H9 (cell line): ENCODE measurements at regions not wholly inside any gene's neighbourhood (a gene's known extent, or its start where the extent isn't known, plus 50 kb on each side); places are given as distances from the start of the nearest gene placed in this dataset.

Experiments
- DNase-seq: peaks from one replicate; pipeline ENCODE4 v3.0.0-alpha.2; 2017
- H2AFZ ChIP-seq: one replicate; pipeline ENCODE4 v1.6.1; 2013; ENCODE audit warnings: mild to moderate bottlenecking, low read length, control low read depth, moderate library complexity
- H2AK5ac ChIP-seq: 2 replicates; pipeline ENCODE4 v1.6.1; 2013; ENCODE audit warnings: low read length, control low read depth, mixed read lengths; ENCODE audit not compliant: insufficient read length
- H2BK120ac ChIP-seq: one replicate; pipeline ENCODE4 v1.6.1; 2013; ENCODE audit warnings: low read depth, mild to moderate bottlenecking, low read length, control low read depth, inconsistent platforms; ENCODE audit not compliant: poor library complexity, severe bottlenecking
- H2BK12ac ChIP-seq: 2 replicates; pipeline ENCODE4 v1.6.1; 2013; ENCODE audit warnings: low read length, control low read depth, mixed read lengths, low read depth; ENCODE audit not compliant: insufficient read length
- H2BK15ac ChIP-seq: 2 replicates; pipeline ENCODE4 v1.6.1; 2013; ENCODE audit warnings: low read depth, low read length, control low read depth
- H2BK20ac ChIP-seq: one replicate; pipeline ENCODE4 v1.6.1; 2013; ENCODE audit warnings: low read depth, mild to moderate bottlenecking, low read length, control low read depth, inconsistent platforms; ENCODE audit not compliant: poor library complexity, severe bottlenecking
- H2BK5ac ChIP-seq: 2 replicates; pipeline ENCODE4 v1.6.1; 2013; ENCODE audit warnings: low read length, control low read depth, mixed read lengths; ENCODE audit not compliant: insufficient read length
- H3K14ac ChIP-seq: 2 replicates; pipeline ENCODE4 v1.6.1; 2013; ENCODE audit warnings: low read length, control low read depth; ENCODE audit not compliant: insufficient read depth
- H3K18ac ChIP-seq: 2 replicates; pipeline ENCODE4 v1.6.1; 2013; ENCODE audit warnings: low read depth, mild to moderate bottlenecking, mixed read lengths, low read length, control low read depth; ENCODE audit not compliant: insufficient read length
- H3K23ac ChIP-seq: 2 replicates; pipeline ENCODE4 v1.6.1; 2013; ENCODE audit warnings: low read length, control low read depth, mixed read lengths, low read depth; ENCODE audit not compliant: insufficient read length
- H3K23me2 ChIP-seq: 2 replicates; pipeline ENCODE4 v1.6.1; 2013; ENCODE audit warnings: low read depth, mild to moderate bottlenecking, mixed read lengths, low read length, control low read depth; ENCODE audit not compliant: insufficient read length, poor library complexity, severe bottlenecking
- H3K27ac ChIP-seq: 2 replicates; pipeline ENCODE4 v1.5.1; 2013; ENCODE audit warnings: low read length, control low read depth, mixed read lengths, low read depth; ENCODE audit not compliant: insufficient read length
- H3K27me3 ChIP-seq: 2 replicates; pipeline ENCODE4 v1.6.1; 2013; ENCODE audit warnings: low read length, control low read depth, inconsistent platforms; ENCODE audit not compliant: insufficient read depth
- H3K4ac ChIP-seq: 2 replicates; pipeline ENCODE4 v1.6.1; 2013; ENCODE audit warnings: low read depth, mild to moderate bottlenecking, control low read depth, inconsistent platforms, low read length, moderate library complexity
- H3K4me1 ChIP-seq: 2 replicates; pipeline ENCODE4 v1.6.1; 2013; ENCODE audit warnings: low read length, control low read depth, inconsistent platforms; ENCODE audit not compliant: insufficient read depth
- H3K4me2 ChIP-seq: 2 replicates; pipeline ENCODE4 v1.6.1; 2013; ENCODE audit warnings: low read length, control low read depth, mixed read lengths; ENCODE audit not compliant: insufficient read length, insufficient read depth
- H3K56ac ChIP-seq: 2 replicates; pipeline ENCODE4 v1.6.1; 2013; ENCODE audit warnings: low read depth, mild to moderate bottlenecking, mixed read lengths, low read length, control low read depth; ENCODE audit not compliant: insufficient read length
- H3K79me1 ChIP-seq: 2 replicates; pipeline ENCODE4 v1.6.1; 2013; ENCODE audit warnings: low read depth, mild to moderate bottlenecking, moderate library complexity, low read length, control low read depth, inconsistent platforms; ENCODE audit not compliant: insufficient read depth, poor library complexity, severe bottlenecking
- H3K79me2 ChIP-seq: 2 replicates; pipeline ENCODE4 v1.6.1; 2013; ENCODE audit warnings: low read length, control low read depth, inconsistent platforms; ENCODE audit not compliant: insufficient read depth
- H3K9ac ChIP-seq: 2 replicates; pipeline ENCODE4 v1.6.1; 2013; ENCODE audit warnings: low read length, control low read depth, mixed read lengths; ENCODE audit not compliant: insufficient read length; ENCODE audit errors: extremely low read depth
- H3K9me3 ChIP-seq: one replicate; pipeline ENCODE4 v1.6.1; 2013; ENCODE audit warnings: low read depth, low read length, inconsistent platforms; ENCODE audit not compliant: control insufficient read depth
- H3T11ph ChIP-seq: one replicate; pipeline ENCODE4 v1.6.1; 2013; ENCODE audit warnings: mild to moderate bottlenecking, low read length, control low read depth, inconsistent platforms
- H4K20me1 ChIP-seq: one replicate; pipeline ENCODE4 v1.6.1; 2013; ENCODE audit not compliant: control insufficient read depth, insufficient read length, insufficient read depth
- H4K5ac ChIP-seq: 2 replicates; pipeline ENCODE4 v1.6.1; 2013; ENCODE audit warnings: low read depth, mild to moderate bottlenecking, mixed read lengths, low read length, control low read depth; ENCODE audit not compliant: insufficient read length
- H4K8ac ChIP-seq: replicated peaks from 2 replicates; pipeline ENCODE4 v1.6.1; 2013; ENCODE audit warnings: low read length, control low read depth, mixed read lengths, low read depth; ENCODE audit not compliant: insufficient read length
- H4K91ac ChIP-seq: 2 replicates; pipeline ENCODE4 v1.6.1; 2013; ENCODE audit warnings: low read depth, mild to moderate bottlenecking, moderate library complexity, mixed read lengths, low read length, control low read depth; ENCODE audit not compliant: insufficient read length
- H3K27ac Mint-ChIP-seq, 3 experiments: 2 replicates in 2 of 3; 3 replicates in 1 of 3; pipeline ENCODE4 v1.8.0; 2020 to 2021; ENCODE audit warnings: mixed read lengths in 3 of 3, mild to moderate bottlenecking in 1 of 3, moderate library complexity in 1 of 3
- H3K27me3 Mint-ChIP-seq: 2 replicates; pipeline ENCODE4 v1.8.0; 2021; ENCODE audit warnings: low read depth, mild to moderate bottlenecking, moderate library complexity, mixed read lengths
- H3K36me3 Mint-ChIP-seq, 3 experiments: 2 replicates in 2 of 3; 3 replicates in 1 of 3; pipeline ENCODE4 v1.8.0; 2020 to 2021; ENCODE audit warnings: low read depth in 3 of 3, mixed read lengths in 3 of 3; ENCODE audit not compliant: insufficient read depth in 1 of 3
- H3K4me1 Mint-ChIP-seq, 2 experiments: 2 replicates each; pipeline ENCODE4 v1.8.0; 2020; ENCODE audit warnings: mixed read lengths in 2 of 2
- H3K4me3 Mint-ChIP-seq, 2 experiments: 2 replicates in 1 of 2; 3 replicates in 1 of 2; pipeline ENCODE4 v1.8.0; 2020 to 2021; ENCODE audit warnings: mild to moderate bottlenecking in 2 of 2, mixed read lengths in 2 of 2, moderate library complexity in 1 of 2
- H3K9me3 Mint-ChIP-seq, 2 experiments: 2 replicates in 1 of 2; 3 replicates in 1 of 2; pipeline ENCODE4 v1.8.0; 2020; ENCODE audit warnings: mild to moderate bottlenecking in 2 of 2, mixed read lengths in 2 of 2, moderate library complexity in 1 of 2
- CTCF ChIP-seq: fragments of 200-600 bp; sonication (generic); conservative IDR thresholded peaks from 3 replicates; pipeline ENCODE4 v1.8.0; 2021; ENCODE audit warnings: antibody characterized with exemption, mild to moderate bottlenecking

- Mint-ChIP-seq H3K27ac (no peak overlapping the region; a peak in 1 of 7 replicates), H3K9me3 (no peaks in the 10 kb centered on the region; a peak in 1 of 5 replicates), H3K36me3 (no peaks in the 10 kb centered on the region), H3K4me1 (no peaks in the 10 kb centered on the region), H3K27me3 (no peaks in the 10 kb centered on the region), H3K4me3 (no peak overlapping the region)
- Histone ChIP-seq H2AK5ac (no peak overlapping the region), H4K5ac (no peak overlapping the region), H3K14ac (no peak overlapping the region), H3K9ac (no peak overlapping the region), H2BK20ac (no peak overlapping the region), H3T11ph (no peak overlapping the region), H4K91ac (no peak overlapping the region), H4K20me1 (no peaks in the 10 kb centered on the region), H4K8ac (no peak overlapping the region), H2BK15ac (no peak overlapping the region), H3K4ac (no peak overlapping the region), H3K27ac (no peak overlapping the region), H2BK120ac (no peak overlapping the region), H2AFZ (no peak overlapping the region), H3K4me1 (no peaks in the 10 kb centered on the region), H3K79me2 (no peaks in the 10 kb centered on the region), H3K4me2 (no peak overlapping the region), H2BK5ac (no peak overlapping the region), H3K79me1 (no peaks in the 10 kb centered on the region), H3K56ac (no peak overlapping the region), H3K9me3 (no peaks in the 10 kb centered on the region), H2BK12ac (no peak overlapping the region), H3K23ac (no peak overlapping the region), H3K18ac (no peak overlapping the region), H3K23me2 (no peaks in the 10 kb centered on the region), H3K27me3 (no peaks in the 10 kb centered on the region)
- DNase-seq: no peak
- no peak for TF ChIP-seq CTCF
Observed at GRCh38 chr15:87135109-87135508, 1055.4 kb downstream of the AGBL1 start.
